Cardiac muscle cell (in vitro differentiated cells and primary cell): ENCODE measurements at regions not wholly inside any gene's neighbourhood (a gene's known extent, or its start where the extent isn't known, plus 50 kb on each side); places are given as distances from the start of the nearest gene placed in this dataset.
A peak's percentile ranks its signal among the peaks of the same experiment; 100 is the strongest.
"Not testable (repeated sequence)": the region's sequence is repeated elsewhere in the genome, so short reads cannot be mapped to it uniquely, and the experiment has no call there.

Experiments used
- DNase-seq, 2 donors: peaks; one replicate each; pipeline versions ENCODE4 v3.0.0 to v3.0.0-alpha.2; 2010 to 2017; ENCODE audit warnings: low read depth in 1 of 2, low spot score in 1 of 2
- H3K27ac ChIP-seq: fragments of 200-600 bp; sonication (generic); 2 replicates; pipeline ENCODE4 v1.5.1; 2016
- H3K27me3 ChIP-seq: fragments of 200-600 bp; sonication (generic); 2 replicates; pipeline ENCODE4 v1.6.0; 2016; ENCODE audit warnings: control low read depth
- H3K36me3 ChIP-seq: fragments of 200-600 bp; sonication (generic); 2 replicates; pipeline ENCODE4 v1.5.1; 2016; ENCODE audit warnings: control low read depth
- H3K4me1 ChIP-seq: fragments of 200-600 bp; sonication (generic); 2 replicates; pipeline ENCODE4 v1.8.1; 2017; ENCODE audit warnings: low read depth, mild to moderate bottlenecking, mixed run types
- H3K4me3 ChIP-seq: fragments of 200-600 bp; sonication (generic); 2 replicates; pipeline ENCODE4 v1.5.1; 2016; ENCODE audit warnings: mild to moderate bottlenecking
- H3K9me3 ChIP-seq: fragments of 200-600 bp; sonication (generic); 2 replicates; pipeline ENCODE4 v1.5.1; 2017; ENCODE audit warnings: low read depth, mild to moderate bottlenecking, control low read depth
- TF ChIP-seq, protein P1 (sequence below): IDR thresholded peaks from 2 replicates; pipeline ENCODE4 v1.5.1; 2012; ENCODE audit warnings: low read depth, mild to moderate bottlenecking, low read length

DNA sequence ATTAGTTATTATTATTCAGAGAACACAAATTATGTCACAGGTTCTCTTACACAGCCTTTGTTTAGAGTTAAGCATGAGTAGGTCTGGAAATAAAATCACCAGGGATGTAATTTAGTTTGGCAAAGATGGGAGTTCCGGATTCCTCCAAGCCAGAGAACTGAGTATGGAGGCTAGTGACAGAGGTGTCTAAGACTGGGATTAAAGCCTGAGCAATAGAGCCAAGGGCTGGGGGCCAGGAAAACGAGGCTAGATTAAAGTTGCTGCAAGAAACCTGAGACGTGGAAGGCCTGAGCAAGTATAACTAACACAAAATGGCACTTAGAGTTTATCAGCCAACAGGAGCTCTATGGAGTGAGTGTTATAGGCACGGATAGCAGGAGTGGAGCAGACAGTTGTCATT is 381.6 kb downstream of the SRGAP2C start:
- Histone ChIP-seq H3K4me3 (no peak overlapping the region), H3K9me3 (no peaks in the 10 kb centered on the region), H3K4me1 (no peaks in the 10 kb centered on the region), H3K27ac (no peak overlapping the region), H3K36me3 (no peaks in the 10 kb centered on the region), H3K27me3 (no peaks in the 10 kb centered on the region)
- DNase-seq, result no peak
- TF ChIP-seq, protein P1, sequence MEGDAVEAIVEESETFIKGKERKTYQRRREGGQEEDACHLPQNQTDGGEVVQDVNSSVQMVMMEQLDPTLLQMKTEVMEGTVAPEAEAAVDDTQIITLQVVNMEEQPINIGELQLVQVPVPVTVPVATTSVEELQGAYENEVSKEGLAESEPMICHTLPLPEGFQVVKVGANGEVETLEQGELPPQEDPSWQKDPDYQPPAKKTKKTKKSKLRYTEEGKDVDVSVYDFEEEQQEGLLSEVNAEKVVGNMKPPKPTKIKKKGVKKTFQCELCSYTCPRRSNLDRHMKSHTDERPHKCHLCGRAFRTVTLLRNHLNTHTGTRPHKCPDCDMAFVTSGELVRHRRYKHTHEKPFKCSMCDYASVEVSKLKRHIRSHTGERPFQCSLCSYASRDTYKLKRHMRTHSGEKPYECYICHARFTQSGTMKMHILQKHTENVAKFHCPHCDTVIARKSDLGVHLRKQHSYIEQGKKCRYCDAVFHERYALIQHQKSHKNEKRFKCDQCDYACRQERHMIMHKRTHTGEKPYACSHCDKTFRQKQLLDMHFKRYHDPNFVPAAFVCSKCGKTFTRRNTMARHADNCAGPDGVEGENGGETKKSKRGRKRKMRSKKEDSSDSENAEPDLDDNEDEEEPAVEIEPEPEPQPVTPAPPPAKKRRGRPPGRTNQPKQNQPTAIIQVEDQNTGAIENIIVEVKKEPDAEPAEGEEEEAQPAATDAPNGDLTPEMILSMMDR, result no peak

DNA sequence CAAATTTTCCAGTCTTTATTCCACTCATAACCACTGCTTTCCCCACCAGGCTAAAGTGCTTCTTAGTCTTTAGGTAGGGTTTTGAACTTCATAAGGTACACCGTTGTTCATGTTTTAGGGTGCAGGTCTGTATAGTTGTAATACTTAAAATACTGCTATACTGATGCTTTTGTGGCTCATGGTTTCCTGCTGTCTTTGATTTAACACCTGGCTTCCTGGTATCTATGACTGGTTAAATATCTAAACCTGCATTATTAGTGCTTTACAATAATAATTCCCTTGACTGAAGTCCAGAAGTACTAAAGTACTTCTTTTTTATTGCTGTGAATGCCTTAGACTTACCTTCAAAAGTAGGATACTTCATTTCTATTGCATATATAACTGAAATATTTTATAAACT is 384.7 kb downstream of the SRGAP2C start:
- H3K9me3 ChIP-seq, result no peaks in the 10 kb centered on the region
- no peaks in the 10 kb centered on the region for H3K27me3 ChIP-seq
- H3K27ac ChIP-seq, result no peak overlapping the region
- H3K36me3 ChIP-seq, result no peaks in the 10 kb centered on the region
- H3K4me3 ChIP-seq, result no peak overlapping the region
- TF ChIP-seq, protein P1, result no peak
- no peak for DNase-seq
- H3K4me1 ChIP-seq, result no peaks in the 10 kb centered on the region

DNA sequence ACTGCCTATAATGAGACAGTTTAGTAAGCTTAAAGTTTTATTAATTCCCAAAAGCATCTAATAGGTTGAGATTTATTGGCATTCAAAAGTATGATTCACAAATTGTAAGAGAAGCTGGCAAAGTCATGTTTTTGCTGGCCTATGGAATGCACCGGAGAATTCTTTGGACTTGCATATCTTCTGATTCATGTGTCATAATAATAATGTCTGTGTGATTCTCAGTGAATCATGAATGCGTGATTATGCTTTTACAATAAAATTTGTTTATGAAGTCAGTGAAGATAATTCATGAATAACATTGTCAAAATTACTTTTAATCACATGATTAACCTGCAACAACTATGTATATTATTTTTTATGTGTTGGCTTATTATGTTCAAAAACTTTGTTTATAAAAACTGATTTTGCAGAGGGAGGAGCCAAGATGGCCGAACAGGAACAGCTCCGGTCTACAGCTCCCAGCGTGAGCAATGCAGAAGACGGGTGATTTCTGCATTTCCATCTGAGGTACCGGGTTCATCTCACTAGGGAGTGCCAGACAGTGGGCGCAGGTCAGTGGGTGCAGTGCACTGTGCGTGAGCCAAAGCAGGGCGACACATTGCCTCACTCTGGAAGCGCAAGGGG is 389.2 kb downstream of the SRGAP2C start:
- peak in 1 of 2 donors; percentile 1 for DNase-seq
- not testable (repeated sequence) for H3K27me3 ChIP-seq, H3K4me1 ChIP-seq, H3K4me3 ChIP-seq, H3K27ac ChIP-seq, H3K36me3 ChIP-seq, H3K9me3 ChIP-seq

DNA sequence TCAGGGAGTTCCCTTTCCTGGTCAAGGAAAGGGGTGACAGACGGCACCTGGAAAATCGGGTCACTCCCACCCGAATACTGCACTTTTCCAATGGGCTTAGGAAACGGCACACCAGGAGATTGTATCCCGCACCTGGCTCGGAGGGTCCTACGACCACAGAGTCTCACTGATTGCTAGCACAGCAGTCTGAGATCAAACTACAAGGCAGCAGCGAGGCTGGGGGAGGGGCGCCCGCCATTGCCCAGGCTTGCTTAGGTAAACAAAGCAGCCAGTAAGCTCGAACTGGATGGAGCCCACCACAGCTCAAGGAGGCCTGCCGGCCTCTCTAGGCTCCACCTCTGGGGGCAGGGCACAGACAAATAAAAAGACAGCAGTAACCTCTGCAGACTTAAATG is 389.7 kb downstream of the SRGAP2C start:
- not testable (repeated sequence) for H3K9me3 ChIP-seq, H3K4me3 ChIP-seq, H3K36me3 ChIP-seq, H3K27ac ChIP-seq, H3K27me3 ChIP-seq, H3K4me1 ChIP-seq, DNase-seq

DNA sequence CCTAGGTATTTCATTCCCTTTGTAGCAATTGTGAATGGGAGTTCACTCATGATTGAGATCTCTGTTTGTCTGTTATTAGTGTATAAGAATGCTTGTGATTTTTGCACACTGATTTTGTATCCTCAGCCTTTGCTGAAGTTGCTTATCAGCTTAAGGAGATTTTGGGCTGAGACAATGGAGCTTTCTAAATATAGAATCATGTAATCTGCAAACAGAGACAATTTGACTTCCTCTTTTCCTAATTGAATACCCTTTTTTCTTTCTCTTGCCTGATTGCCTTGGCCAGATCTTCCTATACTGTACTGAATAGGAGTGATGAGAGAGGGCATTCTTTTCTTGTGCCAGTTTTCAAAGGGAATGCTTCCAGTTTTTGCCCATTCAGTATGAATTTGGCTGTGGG is 398.1 kb downstream of the SRGAP2C start:
- H3K4me1 ChIP-seq, H3K27me3 ChIP-seq, H3K27ac ChIP-seq, DNase-seq, H3K9me3 ChIP-seq, H3K4me3 ChIP-seq, H3K36me3 ChIP-seq: not testable (repeated sequence)

DNA sequence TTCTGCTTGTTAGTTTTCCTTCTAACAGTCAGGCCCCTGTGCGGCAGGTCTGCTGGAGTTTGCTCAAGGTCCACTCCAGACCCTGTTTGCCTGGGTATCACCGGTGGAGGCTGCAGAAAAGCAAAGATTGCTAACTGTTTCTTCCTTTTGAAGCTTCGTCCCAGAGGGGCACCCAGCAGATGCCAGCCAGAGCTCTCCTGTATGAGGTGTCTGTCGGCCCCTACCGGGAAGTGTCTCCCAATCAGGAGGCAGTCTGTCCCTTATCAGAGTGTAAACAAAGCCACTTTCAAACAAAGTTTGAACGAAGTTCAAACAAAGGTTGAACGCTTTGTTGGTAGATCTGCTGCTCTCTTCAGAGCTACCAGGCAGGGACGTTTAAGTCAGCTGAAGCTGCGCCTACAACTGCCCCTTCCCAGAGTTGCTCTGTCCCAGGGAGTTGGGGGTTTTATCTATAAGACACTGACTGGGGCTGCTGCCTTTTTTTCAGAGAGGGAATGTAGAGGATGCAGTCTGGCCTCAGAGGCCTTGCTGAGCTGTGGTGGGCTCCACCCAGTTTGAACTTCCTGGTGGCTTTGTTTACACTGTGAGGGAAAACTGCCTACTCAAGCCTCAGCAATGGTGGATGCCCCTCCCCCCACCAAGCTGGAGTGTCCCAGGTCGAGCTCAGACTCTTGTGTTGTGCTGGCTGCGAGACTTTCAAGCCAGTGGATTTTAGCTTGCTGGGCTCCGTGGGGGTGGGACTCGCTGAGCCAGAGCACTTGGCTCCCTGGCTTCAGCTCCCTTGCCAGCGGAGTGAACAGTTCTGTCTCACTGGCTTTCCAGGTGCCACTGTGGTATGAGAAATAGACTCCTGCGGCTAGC is 401.8 kb downstream of the SRGAP2C start:
- H3K4me1 ChIP-seq, result peaks cover 4% of the 10 kb centered on the region
- no peaks in the 10 kb centered on the region for H3K36me3 ChIP-seq
- no peaks in the 10 kb centered on the region for H3K27me3 ChIP-seq
- H3K27ac ChIP-seq, result no peak overlapping the region
- H3K9me3 ChIP-seq, result no peaks in the 10 kb centered on the region
- TF ChIP-seq, protein P1, result no peak
- no peak overlapping the region for H3K4me3 ChIP-seq
- DNase-seq, result no peak

DNA sequence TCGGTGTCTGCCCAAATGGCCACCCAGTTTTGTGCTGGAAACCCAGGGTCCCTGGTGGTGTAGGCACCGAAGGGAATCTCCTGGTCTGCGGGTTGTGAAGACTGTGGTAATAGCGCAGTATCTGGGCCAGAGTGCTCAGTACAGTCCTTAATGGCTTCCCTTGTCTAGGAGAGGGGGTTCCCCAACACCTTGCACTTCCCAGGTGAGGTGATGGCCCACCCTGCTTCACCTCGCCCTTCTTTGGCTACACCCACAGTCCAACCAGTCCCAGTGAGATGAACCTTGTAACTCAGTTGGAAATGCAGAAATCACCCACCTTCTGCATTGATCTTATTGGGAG is 402.4 kb downstream of the SRGAP2C start:
- TF ChIP-seq, protein P1, result no peak
- DNase-seq, result no peak
- Histone ChIP-seq H3K36me3 (no peaks in the 10 kb centered on the region), H3K9me3 (no peaks in the 10 kb centered on the region), H3K27me3 (no peaks in the 10 kb centered on the region), H3K27ac (no peak overlapping the region), H3K4me1 (peaks cover 4% of the 10 kb centered on the region), H3K4me3 (no peak overlapping the region)
